ENCODE measurements at regions not wholly inside any gene's neighbourhood (a gene's known extent, or its start where the extent isn't known, plus 50 kb on each side); places are given as distances from the start of the nearest gene placed in this dataset.

DNA sequence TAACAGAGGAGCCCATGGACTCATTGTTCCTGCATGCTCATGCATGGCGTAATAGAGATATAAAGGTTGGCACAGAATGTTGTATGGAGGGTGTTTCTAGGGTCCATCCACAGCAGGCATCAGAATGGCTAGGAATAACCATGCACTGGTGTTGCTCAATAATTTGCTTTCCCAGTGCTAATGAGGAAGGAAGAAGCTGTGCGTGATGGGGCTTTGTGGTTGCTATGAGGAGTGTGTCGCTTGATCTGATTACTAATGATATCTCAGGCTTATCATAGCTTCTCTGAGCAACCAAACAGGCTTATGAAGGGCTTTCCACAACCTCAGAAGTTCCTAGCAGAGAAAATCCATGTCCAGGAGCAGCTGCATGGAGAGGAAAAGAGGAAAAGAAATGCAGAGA, 151.3 kb upstream of the TRPC7 start:
- TF ChIP-seq, protein P1, sequence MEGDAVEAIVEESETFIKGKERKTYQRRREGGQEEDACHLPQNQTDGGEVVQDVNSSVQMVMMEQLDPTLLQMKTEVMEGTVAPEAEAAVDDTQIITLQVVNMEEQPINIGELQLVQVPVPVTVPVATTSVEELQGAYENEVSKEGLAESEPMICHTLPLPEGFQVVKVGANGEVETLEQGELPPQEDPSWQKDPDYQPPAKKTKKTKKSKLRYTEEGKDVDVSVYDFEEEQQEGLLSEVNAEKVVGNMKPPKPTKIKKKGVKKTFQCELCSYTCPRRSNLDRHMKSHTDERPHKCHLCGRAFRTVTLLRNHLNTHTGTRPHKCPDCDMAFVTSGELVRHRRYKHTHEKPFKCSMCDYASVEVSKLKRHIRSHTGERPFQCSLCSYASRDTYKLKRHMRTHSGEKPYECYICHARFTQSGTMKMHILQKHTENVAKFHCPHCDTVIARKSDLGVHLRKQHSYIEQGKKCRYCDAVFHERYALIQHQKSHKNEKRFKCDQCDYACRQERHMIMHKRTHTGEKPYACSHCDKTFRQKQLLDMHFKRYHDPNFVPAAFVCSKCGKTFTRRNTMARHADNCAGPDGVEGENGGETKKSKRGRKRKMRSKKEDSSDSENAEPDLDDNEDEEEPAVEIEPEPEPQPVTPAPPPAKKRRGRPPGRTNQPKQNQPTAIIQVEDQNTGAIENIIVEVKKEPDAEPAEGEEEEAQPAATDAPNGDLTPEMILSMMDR (conservative IDR thresholded peaks at IDR 0.05; ENCODE audit: low read length) = no peak
- no peak for TF ChIP-seq EZH2phosphoT487 (IDR thresholded peaks at IDR 0.05; ENCODE audit: borderline replicate concordance)

Data from Loucy (cell line).